Nephron progenitor cell (in vitro differentiated cells): ENCODE measurements at regions not wholly inside any gene's neighbourhood (a gene's known extent, or its start where the extent isn't known, plus 50 kb on each side); places are given as distances from the start of the nearest gene placed in this dataset.

Experiments
- DNase-seq: peaks from one replicate; pipeline ENCODE4 v3.0.0; 2021
- H3K27ac Mint-ChIP-seq: 2 replicates; pipeline ENCODE4 v1.8.0; 2021; ENCODE audit warnings: mild to moderate bottlenecking, moderate library complexity, mixed read lengths
- H3K27me3 Mint-ChIP-seq: 2 replicates; pipeline ENCODE4 v1.8.0; 2021; ENCODE audit warnings: mild to moderate bottlenecking, low read depth, mixed read lengths; ENCODE audit not compliant: poor library complexity
- H3K36me3 Mint-ChIP-seq: 2 replicates; pipeline ENCODE4 v1.8.0; 2021; ENCODE audit warnings: low read depth, mixed read lengths
- H3K4me1 Mint-ChIP-seq: 2 replicates; pipeline ENCODE4 v1.8.0; 2021; ENCODE audit warnings: mixed read lengths
- H3K4me3 Mint-ChIP-seq: 2 replicates; pipeline ENCODE4 v1.8.0; 2021; ENCODE audit warnings: mild to moderate bottlenecking, moderate library complexity, mixed read lengths
- H3K9me3 Mint-ChIP-seq: 2 replicates; pipeline ENCODE4 v1.8.0; 2021; ENCODE audit warnings: mild to moderate bottlenecking, moderate library complexity, mixed read lengths
- TF ChIP-seq, protein P1 (sequence below): fragments of 200-600 bp; sonication (generic); IDR thresholded peaks from 2 replicates; pipeline ENCODE4 v1.5.0; 2021; ENCODE audit warnings: antibody characterized with exemption

- no peaks in the 10 kb centered on the region for H3K4me1 Mint-ChIP-seq
Observed at GRCh38 chr15:98554272-98555172, 93.8 kb upstream of the IGF1R start.

GRCh38 chr15:98555173-98555515, 93.2 kb upstream of the IGF1R start:
- Mint-ChIP-seq H3K4me1 (no peaks in the 10 kb centered on the region), H3K36me3 (no peaks in the 10 kb centered on the region), H3K9me3 (peaks cover 5% of the 10 kb centered on the region), H3K4me3 (no peak overlapping the region), H3K27me3 (peaks cover 32% of the 10 kb centered on the region), H3K27ac (no peak overlapping the region)
- TF ChIP-seq, protein P1, sequence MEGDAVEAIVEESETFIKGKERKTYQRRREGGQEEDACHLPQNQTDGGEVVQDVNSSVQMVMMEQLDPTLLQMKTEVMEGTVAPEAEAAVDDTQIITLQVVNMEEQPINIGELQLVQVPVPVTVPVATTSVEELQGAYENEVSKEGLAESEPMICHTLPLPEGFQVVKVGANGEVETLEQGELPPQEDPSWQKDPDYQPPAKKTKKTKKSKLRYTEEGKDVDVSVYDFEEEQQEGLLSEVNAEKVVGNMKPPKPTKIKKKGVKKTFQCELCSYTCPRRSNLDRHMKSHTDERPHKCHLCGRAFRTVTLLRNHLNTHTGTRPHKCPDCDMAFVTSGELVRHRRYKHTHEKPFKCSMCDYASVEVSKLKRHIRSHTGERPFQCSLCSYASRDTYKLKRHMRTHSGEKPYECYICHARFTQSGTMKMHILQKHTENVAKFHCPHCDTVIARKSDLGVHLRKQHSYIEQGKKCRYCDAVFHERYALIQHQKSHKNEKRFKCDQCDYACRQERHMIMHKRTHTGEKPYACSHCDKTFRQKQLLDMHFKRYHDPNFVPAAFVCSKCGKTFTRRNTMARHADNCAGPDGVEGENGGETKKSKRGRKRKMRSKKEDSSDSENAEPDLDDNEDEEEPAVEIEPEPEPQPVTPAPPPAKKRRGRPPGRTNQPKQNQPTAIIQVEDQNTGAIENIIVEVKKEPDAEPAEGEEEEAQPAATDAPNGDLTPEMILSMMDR: no peak
- no peak for DNase-seq

More at GRCh38 chr15:98554272-98555172, 93.8 kb upstream of the IGF1R start:
- H3K9me3 Mint-ChIP-seq: peaks cover 5% of the 10 kb centered on the region
- DNase-seq: no peak
- H3K36me3 Mint-ChIP-seq: no peaks in the 10 kb centered on the region
- H3K27me3 Mint-ChIP-seq: peaks cover 28% of the 10 kb centered on the region
- TF ChIP-seq, protein P1: no peak
- H3K27ac Mint-ChIP-seq: no peak overlapping the region
- H3K4me3 Mint-ChIP-seq: no peak overlapping the region

DNA sequence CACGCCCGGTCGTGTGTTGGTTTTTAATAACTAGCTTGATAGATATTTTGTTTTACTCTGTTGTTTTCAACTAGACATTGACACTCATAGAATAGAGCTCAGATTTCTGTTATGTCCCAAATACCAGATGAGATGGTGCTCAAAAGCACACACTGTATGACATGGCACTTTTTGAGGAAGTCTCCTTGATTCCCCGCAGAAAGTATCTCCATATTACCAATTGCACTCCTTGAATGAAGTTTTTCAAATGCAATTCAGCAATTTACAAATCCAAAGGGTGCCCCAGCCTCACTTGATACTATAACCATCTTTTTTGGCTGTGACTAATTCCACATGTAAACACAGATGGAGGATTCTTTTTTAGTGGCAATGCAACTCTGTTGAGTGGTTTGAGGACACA, 92.0 kb upstream of the IGF1R start:
- Mint-ChIP-seq H3K4me3 (no peak overlapping the region), H3K27ac (no peak overlapping the region), H3K9me3 (no peaks in the 10 kb centered on the region), H3K36me3 (no peaks in the 10 kb centered on the region), H3K27me3 (peaks cover 31% of the 10 kb centered on the region), H3K4me1 (no peaks in the 10 kb centered on the region)
- no peak for DNase-seq
- TF ChIP-seq, protein P1: no peak

DNA sequence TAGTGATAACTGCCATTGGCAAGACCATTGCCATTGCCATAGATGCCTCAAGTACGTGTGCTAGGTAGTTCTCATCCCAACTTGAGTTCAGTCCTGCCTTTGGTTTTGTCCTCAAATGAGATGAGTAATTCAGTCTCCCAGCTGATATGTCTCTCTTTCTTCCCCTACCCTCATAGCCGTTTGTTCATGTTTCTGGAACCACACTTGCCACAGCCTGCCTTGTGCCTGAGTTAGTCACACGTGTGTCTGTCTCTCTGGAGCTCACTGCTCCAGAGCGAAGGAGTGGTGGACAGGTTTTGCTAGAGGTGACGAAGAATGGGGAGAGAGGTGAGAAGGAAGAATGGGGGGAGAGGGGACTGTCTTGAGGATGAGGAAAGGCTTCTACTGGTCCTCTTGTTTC, 88.0 kb upstream of the IGF1R start:
- H3K4me1 Mint-ChIP-seq: peaks cover 12% of the 10 kb centered on the region
- no peak for DNase-seq
- TF ChIP-seq, protein P1: no peak
- peaks cover 15% of the 10 kb centered on the region for H3K27me3 Mint-ChIP-seq
- H3K9me3 Mint-ChIP-seq: no peaks in the 10 kb centered on the region
- H3K36me3 Mint-ChIP-seq: no peaks in the 10 kb centered on the region
- no peak overlapping the region for H3K27ac Mint-ChIP-seq
- H3K4me3 Mint-ChIP-seq: no peak overlapping the region

GRCh38 chr15:98561169-98561941, 87.0 kb upstream of the IGF1R start:
- Mint-ChIP-seq H3K27me3 (peaks cover 16% of the 10 kb centered on the region), H3K27ac (no peak overlapping the region)
- TF ChIP-seq, protein P1: no peak

More at GRCh38 chr15:98561169-98561941, 87.0 kb upstream of the IGF1R start:
- H3K4me3 Mint-ChIP-seq: no peak overlapping the region
- no peak for DNase-seq
- no peaks in the 10 kb centered on the region for H3K9me3 Mint-ChIP-seq
- peaks cover 12% of the 10 kb centered on the region for H3K4me1 Mint-ChIP-seq
- H3K36me3 Mint-ChIP-seq: no peaks in the 10 kb centered on the region
